Cerebellar nuclear complex (tissue), 1 donor: ENCODE measurements at regions not wholly inside any gene's neighbourhood (a gene's known extent, or its start where the extent isn't known, plus 50 kb on each side); places are given as distances from the start of the nearest gene placed in this dataset.
"Not testable (repeated sequence)": the region's sequence is repeated elsewhere in the genome, so short reads cannot be mapped to it uniquely, and the experiment has no call there.

Source experiments
- DNase-seq, 2 experiments: peaks; one replicate each; lab custom pipeline; 2025; lab: John Stamatoyannopoulos, UW

GRCh38 chr1:190832511-190832910 is 354.8 kb upstream of the BRINP3 start:
- no peak for DNase-seq

GRCh38 chr1:190835658-190836057 is 358.0 kb upstream of the BRINP3 start:
- no peak for DNase-seq

GRCh38 chr1:190837200-190837599 is 359.5 kb upstream of the BRINP3 start:
- not testable (repeated sequence) for DNase-seq

GRCh38 chr1:190837888-190838287 is 360.2 kb upstream of the BRINP3 start:
- DNase-seq: no peak

- DNase-seq: no peak
Observed at GRCh38 chr1:190847166-190847565, 369.5 kb upstream of the BRINP3 start.

- DNase-seq: no peak
Observed at GRCh38 chr1:190849346-190849745, 371.7 kb upstream of the BRINP3 start.

GRCh38 chr1:190852611-190853010 is 374.9 kb upstream of the BRINP3 start:
- no peak for DNase-seq

GRCh38 chr1:190858140-190858539 is 380.5 kb upstream of the BRINP3 start:
- DNase-seq: no peak

- no peak for DNase-seq
Observed at GRCh38 chr1:190864013-190864641, 386.5 kb upstream of the BRINP3 start.

GRCh38 chr1:190880352-190880751 is 402.7 kb upstream of the BRINP3 start:
- no peak for DNase-seq

GRCh38 chr1:190881064-190881463 is 403.4 kb upstream of the BRINP3 start:
- DNase-seq: no peak

GRCh38 chr1:190897233-190897632 is 419.6 kb upstream of the BRINP3 start:
- DNase-seq: no peak

- no peak for DNase-seq
Observed at GRCh38 chr1:190904091-190904695, 426.5 kb upstream of the BRINP3 start.

- DNase-seq: no peak
Observed at GRCh38 chr1:190906206-190906725, 428.6 kb upstream of the BRINP3 start.

GRCh38 chr1:190908246-190908645 is 430.6 kb upstream of the BRINP3 start:
- no peak for DNase-seq

- DNase-seq: no peak
Observed at GRCh38 chr1:190908691-190909090, 431.0 kb upstream of the BRINP3 start.

- DNase-seq: no peak
Observed at GRCh38 chr1:190935925-190936324, 458.3 kb upstream of the BRINP3 start.

GRCh38 chr1:190936337-190936736 is 458.7 kb upstream of the BRINP3 start:
- DNase-seq: no peak

GRCh38 chr1:190940951-190941350 is 463.3 kb upstream of the BRINP3 start:
- DNase-seq: no peak

GRCh38 chr1:190942475-190942874 is 464.8 kb upstream of the BRINP3 start:
- DNase-seq: no peak

- DNase-seq: not testable (repeated sequence)
Observed at GRCh38 chr1:190943722-190944121, 466.1 kb upstream of the BRINP3 start.

- no peak for DNase-seq
Observed at GRCh38 chr1:190949939-190950338, 472.3 kb upstream of the BRINP3 start.

- DNase-seq: no peak
Observed at GRCh38 chr1:190957565-190957964, 479.9 kb upstream of the BRINP3 start.

- DNase-seq: no peak
Observed at GRCh38 chr1:190963321-190963720, 485.7 kb upstream of the BRINP3 start.
